Hepatocyte (in vitro differentiated cells): ENCODE measurements at regions not wholly inside any gene's neighbourhood (a gene's known extent, or its start where the extent isn't known, plus 50 kb on each side); places are given as distances from the start of the nearest gene placed in this dataset.

Source experiments
- DNase-seq: peaks from one replicate; pipeline ENCODE4 v3.0.0-alpha.2; 2016; ENCODE audit warnings: low spot score
- H2AFZ ChIP-seq: fragments of 200-600 bp; sonication (generic); 2 replicates; pipeline ENCODE4 v1.6.0; 2016; ENCODE audit warnings: antibody characterized with exemption, mild to moderate bottlenecking
- H3K27ac ChIP-seq: fragments of 200-600 bp; sonication (generic); 2 replicates; pipeline ENCODE4 v1.5.1; 2016; ENCODE audit warnings: mild to moderate bottlenecking
- H3K27me3 ChIP-seq: fragments of 200-600 bp; sonication (generic); 2 replicates; pipeline ENCODE4 v1.6.1; 2016
- H3K36me3 ChIP-seq: fragments of 200-600 bp; sonication (generic); replicated peaks from 2 replicates; pipeline ENCODE4 v1.5.1; 2016; ENCODE audit warnings: low read depth; ENCODE audit not compliant: insufficient read depth
- H3K4me1 ChIP-seq: fragments of 200-600 bp; sonication (generic); 2 replicates; pipeline ENCODE4 v1.5.1; 2016; ENCODE audit warnings: mild to moderate bottlenecking, moderate library complexity; ENCODE audit not compliant: insufficient read depth
- H3K4me2 ChIP-seq: fragments of 200-600 bp; sonication (generic); 2 replicates; pipeline ENCODE4 v1.6.0; 2016
- H3K4me3 ChIP-seq: fragments of 200-600 bp; sonication (generic); 2 replicates; pipeline ENCODE4 v1.5.1; 2016; ENCODE audit warnings: mild to moderate bottlenecking
- H3K79me2 ChIP-seq: fragments of 200-600 bp; sonication (generic); 2 replicates; pipeline ENCODE4 v1.6.0; 2017; ENCODE audit warnings: mild to moderate bottlenecking
- H3K9me2 ChIP-seq: fragments of 200-600 bp; sonication (generic); replicated peaks from 2 replicates; pipeline ENCODE4 v1.6.0; 2017; ENCODE audit warnings: mild to moderate bottlenecking; ENCODE audit not compliant: insufficient read depth
- H3K9me3 ChIP-seq: fragments of 200-600 bp; sonication (generic); 2 replicates; pipeline ENCODE4 v1.5.1; 2016; ENCODE audit warnings: low read depth, mild to moderate bottlenecking
- H4K20me1 ChIP-seq: fragments of 200-600 bp; sonication (generic); 2 replicates; pipeline ENCODE4 v1.6.0; 2016; ENCODE audit warnings: mild to moderate bottlenecking; ENCODE audit not compliant: insufficient read depth, poor library complexity, severe bottlenecking
- EZH2 ChIP-seq: fragments of 200-600 bp; sonication (generic); IDR thresholded peaks from 2 replicates; pipeline ENCODE4 v1.6.1; 2016; ENCODE audit warnings: antibody characterized with exemption, mild to moderate bottlenecking, borderline replicate concordance
- EZH2phosphoT487 ChIP-seq: fragments of 200-600 bp; sonication (generic); IDR thresholded peaks from one replicate; pipeline ENCODE4 v1.6.1; 2018; ENCODE audit warnings: antibody characterized with exemption, mild to moderate bottlenecking, low read depth, moderate library complexity; ENCODE audit not compliant: unreplicated experiment, severe bottlenecking
- WGBS: methylation state at CpG from one replicate; pipeline ENCODE4 v1.1.6; 2016; ENCODE audit warnings: low lambda C conversion rate; ENCODE audit errors: missing lambda C conversion rate; 5-methylcytosine and 5-hydroxymethylcytosine counted together
- TF ChIP-seq, protein P1 (sequence below): fragments of 200-600 bp; sonication (generic); IDR thresholded peaks from 2 replicates; pipeline ENCODE4 v1.5.1; 2016; ENCODE audit warnings: antibody characterized with exemption, mild to moderate bottlenecking; ENCODE audit not compliant: poor library complexity

DNA sequence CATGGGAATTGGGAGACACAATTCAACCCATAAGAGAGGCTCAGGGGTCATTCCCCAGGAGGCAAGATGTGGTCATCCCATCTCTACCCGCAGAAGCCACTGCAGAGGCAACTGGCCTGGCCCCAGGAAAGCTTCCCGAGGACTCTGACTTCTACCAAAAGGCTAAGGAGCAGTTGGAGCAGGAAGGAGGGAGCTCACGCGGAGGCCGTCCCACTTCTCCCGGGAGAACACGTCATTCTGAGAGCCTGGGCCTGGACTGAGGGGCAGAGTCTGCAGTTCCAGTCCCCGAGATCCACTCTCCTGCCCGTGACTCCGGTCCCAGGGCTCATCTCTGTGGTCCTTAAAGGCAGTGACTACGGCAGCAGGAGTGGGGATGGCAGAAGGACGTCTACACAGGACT is 69.0 kb upstream of the TAF1B start:
- Histone ChIP-seq H4K20me1 (no peaks in the 10 kb centered on the region), H3K4me1 (peaks cover 4% of the 10 kb centered on the region), H3K27ac (no peak overlapping the region), H2AFZ (no peak overlapping the region), H3K9me2 (no peaks in the 10 kb centered on the region), H3K79me2 (no peaks in the 10 kb centered on the region), H3K4me3 (no peak overlapping the region), H3K36me3 (no peaks in the 10 kb centered on the region), H3K27me3 (no peaks in the 10 kb centered on the region), H3K9me3 (no peaks in the 10 kb centered on the region), H3K4me2 (no peak overlapping the region)
- DNase-seq: no peak
- TF ChIP-seq EZH2phosphoT487 (no peak), EZH2 (no peak)
- TF ChIP-seq, protein P1, sequence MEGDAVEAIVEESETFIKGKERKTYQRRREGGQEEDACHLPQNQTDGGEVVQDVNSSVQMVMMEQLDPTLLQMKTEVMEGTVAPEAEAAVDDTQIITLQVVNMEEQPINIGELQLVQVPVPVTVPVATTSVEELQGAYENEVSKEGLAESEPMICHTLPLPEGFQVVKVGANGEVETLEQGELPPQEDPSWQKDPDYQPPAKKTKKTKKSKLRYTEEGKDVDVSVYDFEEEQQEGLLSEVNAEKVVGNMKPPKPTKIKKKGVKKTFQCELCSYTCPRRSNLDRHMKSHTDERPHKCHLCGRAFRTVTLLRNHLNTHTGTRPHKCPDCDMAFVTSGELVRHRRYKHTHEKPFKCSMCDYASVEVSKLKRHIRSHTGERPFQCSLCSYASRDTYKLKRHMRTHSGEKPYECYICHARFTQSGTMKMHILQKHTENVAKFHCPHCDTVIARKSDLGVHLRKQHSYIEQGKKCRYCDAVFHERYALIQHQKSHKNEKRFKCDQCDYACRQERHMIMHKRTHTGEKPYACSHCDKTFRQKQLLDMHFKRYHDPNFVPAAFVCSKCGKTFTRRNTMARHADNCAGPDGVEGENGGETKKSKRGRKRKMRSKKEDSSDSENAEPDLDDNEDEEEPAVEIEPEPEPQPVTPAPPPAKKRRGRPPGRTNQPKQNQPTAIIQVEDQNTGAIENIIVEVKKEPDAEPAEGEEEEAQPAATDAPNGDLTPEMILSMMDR: no peak
- WGBS: 81% methylated on average over 12 of the region's 12 CpGs

DNA sequence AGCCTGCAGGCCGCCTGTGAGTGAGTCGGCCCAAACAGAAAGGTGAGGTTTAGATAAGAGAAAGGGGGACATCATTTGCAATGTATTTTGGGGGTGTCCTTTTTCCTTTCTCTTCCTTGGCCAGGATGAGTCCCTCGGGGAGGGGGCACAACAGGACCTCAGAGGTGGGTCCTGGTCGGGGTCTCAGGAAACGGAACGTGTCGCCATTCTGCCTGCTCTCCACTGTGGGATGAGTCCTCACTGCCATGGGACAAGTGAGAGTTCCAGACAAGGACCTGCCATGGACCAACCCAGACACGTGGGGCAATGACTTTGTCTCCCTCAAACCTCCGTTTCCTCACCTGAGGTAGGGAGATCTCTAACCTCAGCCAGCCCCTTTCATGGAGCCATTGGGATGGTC is 67.9 kb upstream of the TAF1B start:
- H3K36me3 ChIP-seq: no peaks in the 10 kb centered on the region
- H3K79me2 ChIP-seq: no peaks in the 10 kb centered on the region
- H4K20me1 ChIP-seq: no peaks in the 10 kb centered on the region
- H3K9me3 ChIP-seq: no peaks in the 10 kb centered on the region
- DNase-seq: no peak
- no peak overlapping the region for H3K27ac ChIP-seq
- no peaks in the 10 kb centered on the region for H3K27me3 ChIP-seq
- TF ChIP-seq EZH2: no peak
- TF ChIP-seq, protein P1: no peak
- no peak for TF ChIP-seq EZH2phosphoT487
- no peak overlapping the region for H2AFZ ChIP-seq
- 92% methylated on average over 9 of the region's 9 CpGs for WGBS
- no peak overlapping the region for H3K4me3 ChIP-seq
- no peaks in the 10 kb centered on the region for H3K9me2 ChIP-seq
- peaks cover 4% of the 10 kb centered on the region for H3K4me1 ChIP-seq
- H3K4me2 ChIP-seq: no peak overlapping the region

DNA sequence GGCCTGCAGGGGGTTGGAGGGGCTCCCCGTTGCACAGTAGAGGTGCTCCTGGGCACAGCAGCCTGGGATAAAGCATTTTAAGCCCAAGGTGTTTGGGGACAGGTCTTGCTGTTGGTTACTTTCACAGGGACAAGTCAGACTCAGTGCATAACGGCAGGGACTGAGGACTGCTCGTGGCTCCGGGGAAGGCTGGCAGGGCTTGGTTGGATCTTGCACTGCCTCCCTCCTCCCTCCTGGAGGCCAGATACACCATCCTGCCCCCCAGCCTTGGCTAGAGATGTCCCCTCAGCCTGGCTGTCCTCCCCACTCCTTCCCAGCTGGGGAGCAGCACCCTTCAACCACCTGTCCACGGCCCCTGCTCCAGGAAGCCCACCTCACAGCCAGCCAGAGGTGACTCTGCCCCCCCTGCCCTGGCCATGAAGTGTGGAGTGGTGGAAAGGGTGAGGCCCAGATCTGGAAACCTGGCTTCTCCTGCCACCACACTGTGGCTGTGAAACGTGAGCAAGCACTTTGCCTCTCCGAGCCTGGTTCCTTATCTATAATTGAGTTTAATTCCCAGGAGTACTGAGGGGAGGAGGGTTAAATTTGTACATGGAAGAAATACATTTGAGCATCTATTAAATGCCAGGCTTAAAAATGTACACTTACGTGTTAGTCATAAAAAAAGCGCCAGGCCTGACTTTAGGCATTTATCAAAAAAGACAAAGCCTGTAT is 67.1 kb upstream of the TAF1B start:
- no peaks in the 10 kb centered on the region for H3K79me2 ChIP-seq
- no peaks in the 10 kb centered on the region for H3K9me3 ChIP-seq
- H3K4me1 ChIP-seq: no peaks in the 10 kb centered on the region
- H4K20me1 ChIP-seq: no peaks in the 10 kb centered on the region
- no peaks in the 10 kb centered on the region for H3K9me2 ChIP-seq
- H3K27me3 ChIP-seq: no peaks in the 10 kb centered on the region
- no peak overlapping the region for H2AFZ ChIP-seq
- no peak for DNase-seq
- H3K4me3 ChIP-seq: no peak overlapping the region
- no peaks in the 10 kb centered on the region for H3K36me3 ChIP-seq
- H3K27ac ChIP-seq: no peak overlapping the region
- no peak for TF ChIP-seq EZH2
- TF ChIP-seq, protein P1: no peak
- TF ChIP-seq EZH2phosphoT487: no peak
- WGBS: 82% methylated on average over 9 of the region's 9 CpGs
- no peak overlapping the region for H3K4me2 ChIP-seq

DNA sequence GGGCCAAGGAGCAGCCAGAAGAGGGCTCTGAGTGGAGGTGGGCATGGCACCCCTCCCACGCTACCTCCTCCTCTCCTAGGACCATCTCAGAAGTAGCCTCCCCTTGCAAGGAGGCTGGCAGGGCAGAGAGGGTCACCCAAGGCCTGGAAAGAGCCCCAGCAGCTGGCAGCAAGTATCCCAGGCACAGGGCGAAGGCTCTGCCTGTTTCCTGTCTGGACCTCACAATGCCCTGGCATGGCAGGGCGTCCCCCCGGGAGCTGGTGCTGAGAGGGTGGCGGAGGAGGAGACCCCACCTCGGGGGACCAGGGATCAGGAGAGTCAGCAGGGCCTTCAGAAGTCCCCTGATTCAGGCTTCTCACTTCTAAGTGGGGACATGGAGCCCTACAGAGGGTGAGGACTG is 66.2 kb upstream of the TAF1B start:
- Histone ChIP-seq H4K20me1 (no peaks in the 10 kb centered on the region), H3K9me2 (no peaks in the 10 kb centered on the region), H3K27ac (no peak overlapping the region), H3K4me1 (no peaks in the 10 kb centered on the region), H3K9me3 (no peaks in the 10 kb centered on the region), H2AFZ (no peak overlapping the region), H3K36me3 (no peaks in the 10 kb centered on the region), H3K27me3 (no peaks in the 10 kb centered on the region), H3K4me2 (no peak overlapping the region), H3K79me2 (no peaks in the 10 kb centered on the region), H3K4me3 (no peak overlapping the region)
- TF ChIP-seq EZH2phosphoT487 (no peak), EZH2 (no peak)
- TF ChIP-seq, protein P1: no peak
- DNase-seq: no peak
- 94% methylated on average over 6 of the region's 6 CpGs for WGBS
